Neural progenitor cell (in vitro differentiated cells): ENCODE measurements at regions not wholly inside any gene's neighbourhood (a gene's known extent, or its start where the extent isn't known, plus 50 kb on each side); places are given as distances from the start of the nearest gene placed in this dataset.

Source experiments
- EZH2 ChIP-seq: fragments of 200-600 bp; sonication (generic); IDR thresholded peaks from 2 replicates; pipeline ENCODE4 v1.6.1; 2017; ENCODE audit warnings: antibody characterized with exemption, mild to moderate bottlenecking, moderate library complexity
- EZH2phosphoT487 ChIP-seq: fragments of 200-600 bp; sonication (generic); IDR thresholded peaks from 2 replicates; pipeline ENCODE4 v1.6.1; 2017; ENCODE audit warnings: antibody characterized with exemption
- TF ChIP-seq, protein P1 (sequence below): fragments of 200-600 bp; sonication (generic); IDR thresholded peaks from 2 replicates; pipeline ENCODE4 v1.5.1; 2017; ENCODE audit warnings: antibody characterized with exemption, mild to moderate bottlenecking

DNA sequence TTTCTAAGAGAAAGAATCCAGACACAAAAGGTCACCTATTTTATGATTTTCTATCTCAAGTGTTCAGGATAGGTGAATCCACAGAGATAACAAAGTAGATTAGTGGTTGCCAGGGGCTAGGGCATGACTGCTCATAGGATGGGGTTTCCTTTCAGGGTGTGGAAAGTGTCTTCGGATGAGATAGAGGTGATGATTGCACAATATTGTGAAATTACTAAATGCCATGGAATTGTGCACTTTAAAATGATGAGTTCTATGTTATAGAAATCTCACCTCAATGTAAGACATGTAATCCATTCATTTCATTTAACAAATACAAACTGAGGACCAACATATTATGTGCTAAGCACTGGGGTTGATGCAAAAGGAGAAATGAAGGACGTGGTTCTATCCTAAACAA is 76.4 kb upstream of the GALNT17 start:
- TF ChIP-seq, protein P1, sequence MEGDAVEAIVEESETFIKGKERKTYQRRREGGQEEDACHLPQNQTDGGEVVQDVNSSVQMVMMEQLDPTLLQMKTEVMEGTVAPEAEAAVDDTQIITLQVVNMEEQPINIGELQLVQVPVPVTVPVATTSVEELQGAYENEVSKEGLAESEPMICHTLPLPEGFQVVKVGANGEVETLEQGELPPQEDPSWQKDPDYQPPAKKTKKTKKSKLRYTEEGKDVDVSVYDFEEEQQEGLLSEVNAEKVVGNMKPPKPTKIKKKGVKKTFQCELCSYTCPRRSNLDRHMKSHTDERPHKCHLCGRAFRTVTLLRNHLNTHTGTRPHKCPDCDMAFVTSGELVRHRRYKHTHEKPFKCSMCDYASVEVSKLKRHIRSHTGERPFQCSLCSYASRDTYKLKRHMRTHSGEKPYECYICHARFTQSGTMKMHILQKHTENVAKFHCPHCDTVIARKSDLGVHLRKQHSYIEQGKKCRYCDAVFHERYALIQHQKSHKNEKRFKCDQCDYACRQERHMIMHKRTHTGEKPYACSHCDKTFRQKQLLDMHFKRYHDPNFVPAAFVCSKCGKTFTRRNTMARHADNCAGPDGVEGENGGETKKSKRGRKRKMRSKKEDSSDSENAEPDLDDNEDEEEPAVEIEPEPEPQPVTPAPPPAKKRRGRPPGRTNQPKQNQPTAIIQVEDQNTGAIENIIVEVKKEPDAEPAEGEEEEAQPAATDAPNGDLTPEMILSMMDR = no peak
- TF ChIP-seq EZH2 = no peak
- TF ChIP-seq EZH2phosphoT487 = no peak
